Activated CD4-positive, alpha-beta memory T cell treated with anti-CD3 and anti-CD28 coated beads for 36 hours (primary cell): ENCODE measurements at regions not wholly inside any gene's neighbourhood (a gene's known extent, or its start where the extent isn't known, plus 50 kb on each side); places are given as distances from the start of the nearest gene placed in this dataset.

Experiments
- CTCF ChIA-PET: fragments of 350-600 bp; sonication (Branson Sonifier 250); formaldehyde crosslinking; loops from one replicate; lab custom pipeline; 2021; ENCODE audit warnings: antibody characterized with exemption, inconsistent platforms; lab: Charles Lee
- POLR2A ChIA-PET: fragments of 350-600 bp; sonication (Branson Sonifier 250); formaldehyde crosslinking; loops from one replicate; lab custom pipeline; 2021; ENCODE audit warnings: antibody characterized with exemption; lab: Charles Lee
- DNase-seq: peaks from one replicate; pipeline ENCODE4 v3.0.0-alpha.2; 2020
- H3K27ac Mint-ChIP-seq: one replicate; pipeline ENCODE4 v1.8.0; 2021; ENCODE audit warnings: mixed read lengths
- H3K27me3 Mint-ChIP-seq: one replicate; pipeline ENCODE4 v1.8.0; 2021; ENCODE audit warnings: mixed read lengths
- H3K36me3 Mint-ChIP-seq: one replicate; pipeline ENCODE4 v1.8.0; 2021; ENCODE audit warnings: mixed read lengths
- H3K4me1 Mint-ChIP-seq: one replicate; pipeline ENCODE4 v1.8.0; 2021; ENCODE audit warnings: low read depth, mixed read lengths
- H3K4me3 Mint-ChIP-seq: one replicate; pipeline ENCODE4 v1.8.0; 2021; ENCODE audit warnings: mild to moderate bottlenecking, mixed read lengths
- H3K9me3 Mint-ChIP-seq: one replicate; pipeline ENCODE4 v1.8.0; 2021; ENCODE audit warnings: mixed read lengths
- intact Hi-C: fragments of 100-400 bp; cut with micrococcal nuclease; formaldehyde crosslinking; loops from one replicate; pipeline ENCODE4 v1.15.1; 2023

DNA sequence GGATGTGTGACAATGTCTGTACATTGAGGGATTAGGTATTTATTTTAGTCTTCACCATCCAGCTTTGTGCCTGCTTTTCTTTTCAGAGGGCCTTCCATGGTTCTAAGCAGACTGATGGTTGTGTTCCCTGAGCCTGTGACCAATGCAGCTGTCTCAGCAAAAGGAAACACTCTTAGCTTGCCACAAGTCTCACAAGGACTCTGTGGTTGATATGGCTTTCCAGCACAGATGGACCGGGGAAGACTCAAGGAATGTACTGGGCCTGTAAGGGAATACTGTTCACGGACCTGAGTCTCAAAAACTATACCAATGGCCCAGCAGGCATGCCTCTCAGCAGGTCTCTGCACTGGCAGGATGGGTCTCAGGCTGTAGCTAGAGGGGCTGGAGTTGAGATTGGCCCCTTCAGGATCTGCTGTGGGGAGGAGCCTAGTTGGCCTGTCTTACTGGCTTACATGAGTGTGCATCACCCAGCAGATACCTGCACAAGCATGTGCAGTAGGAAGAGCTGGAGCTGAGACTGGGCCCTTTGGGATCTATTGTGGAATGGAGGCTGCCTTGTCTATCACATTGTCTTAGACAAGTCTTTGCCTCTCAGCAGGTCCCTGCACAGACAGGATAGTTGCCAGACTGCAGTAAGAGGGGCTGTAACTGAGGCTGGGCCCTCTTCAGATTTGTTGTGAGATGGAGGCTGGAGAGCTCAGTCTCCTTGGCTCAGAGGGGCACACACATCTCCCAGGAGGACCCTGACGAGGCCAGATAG lies 52.0 kb upstream of the PDC start:
- ChIA-PET POLR2A (no interaction called here), CTCF (interaction anchor here (0.7 kb wide), 1 partner anchor 107 kb away, joined by 3 read pairs; no protein-coding TSS in a partner anchor)
- DNase-seq: no peak
- Mint-ChIP-seq H3K4me1 (no peaks in the 10 kb centered on the region), H3K36me3 (peaks cover 6% of the 10 kb centered on the region), H3K27me3 (no peaks in the 10 kb centered on the region), H3K9me3 (peaks cover 11% of the 10 kb centered on the region), H3K4me3 (no peak overlapping the region), H3K27ac (no peak overlapping the region)
- intact Hi-C loops: no loop called here

DNA sequence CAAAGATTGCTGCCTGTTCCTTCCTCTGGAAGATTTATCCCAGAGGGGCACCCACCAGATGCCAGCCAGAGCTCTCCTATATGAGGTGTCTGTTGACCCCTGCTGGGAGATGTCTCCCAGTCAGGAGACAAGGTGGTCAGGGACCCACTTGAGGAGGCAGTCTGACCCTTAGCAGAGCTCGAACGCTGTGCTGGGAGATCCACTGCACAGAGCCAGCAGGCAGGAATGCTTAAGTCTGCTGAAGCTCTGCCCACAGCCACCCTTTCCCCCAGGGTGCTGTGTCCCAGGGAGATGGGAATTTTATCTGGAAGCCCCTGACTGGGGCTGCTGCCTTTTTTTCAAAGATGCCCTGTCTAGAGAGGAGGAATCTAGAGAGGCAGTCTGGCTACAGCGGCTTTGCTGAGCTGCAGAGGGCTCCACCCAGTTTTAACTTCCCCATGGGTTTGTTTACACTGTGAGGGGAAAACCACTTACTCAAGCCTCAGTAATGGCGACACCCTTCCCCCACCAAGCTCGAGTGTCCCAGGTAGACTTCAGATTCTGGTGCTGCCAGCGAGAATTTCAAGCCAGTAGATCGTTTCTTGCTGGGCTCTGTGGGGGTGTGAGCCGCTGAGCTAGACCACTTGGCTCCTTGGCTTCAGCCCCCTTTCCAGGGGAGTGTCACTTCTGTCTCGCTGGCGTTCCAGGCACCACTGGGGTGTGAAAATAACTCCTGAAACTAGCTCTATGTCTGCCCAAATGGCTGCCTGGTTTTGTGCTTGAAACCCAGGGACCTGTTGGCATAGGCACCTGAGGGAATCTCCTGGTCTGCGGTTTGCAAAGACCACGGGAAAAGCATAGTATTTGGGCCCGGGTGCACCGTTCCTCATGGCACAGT lies 51.1 kb upstream of the PDC start:
- intact Hi-C loops: no loop called here
- no peaks in the 10 kb centered on the region for H3K4me1 Mint-ChIP-seq
- no peaks in the 10 kb centered on the region for H3K27me3 Mint-ChIP-seq
- H3K27ac Mint-ChIP-seq: no peak overlapping the region
- ChIA-PET POLR2A (interaction anchor here (0.6 kb wide), 1 partner anchor 47 kb away, joined by 3 read pairs; no protein-coding TSS in a partner anchor), CTCF (no interaction called here)
- H3K4me3 Mint-ChIP-seq: no peak overlapping the region
- peaks cover 11% of the 10 kb centered on the region for H3K9me3 Mint-ChIP-seq
- peaks cover 6% of the 10 kb centered on the region for H3K36me3 Mint-ChIP-seq
- no peak for DNase-seq
